GM12878 (cell line): ENCODE measurements at regions not wholly inside any gene's neighbourhood (a gene's known extent, or its start where the extent isn't known, plus 50 kb on each side); places are given as distances from the start of the nearest gene placed in this dataset.

Experiments used
- HDGF ChIP-seq: fragments of 450-650 bp; IDR thresholded peaks from 2 replicates; pipeline ENCODE4 v1.6.1; 2016; ENCODE audit warnings: antibody characterized with exemption
- MEF2B ChIP-seq: fragments of 450-650 bp; IDR thresholded peaks from 2 replicates; pipeline ENCODE4 v1.6.1; 2018; ENCODE audit warnings: mild to moderate bottlenecking, moderate library complexity; ENCODE audit not compliant: partially characterized antibody, poor library complexity, severe bottlenecking
- PAX8 ChIP-seq: fragments of 450-650 bp; IDR thresholded peaks from 2 replicates; pipeline ENCODE4 v1.6.1; 2017; ENCODE audit warnings: mild to moderate bottlenecking, moderate library complexity
- POU2F2 ChIP-seq: IDR thresholded peaks from 3 replicates; pipeline ENCODE4 v1.6.1; 2011; ENCODE audit warnings: low read depth, mild to moderate bottlenecking, low read length, borderline replicate concordance
- RUNX3 ChIP-seq: IDR thresholded peaks from 2 replicates; pipeline ENCODE4 v1.6.1; 2012; ENCODE audit warnings: low read length, inconsistent platforms
- SMARCA5 ChIP-seq: fragments of 450-650 bp; IDR thresholded peaks from 2 replicates; pipeline ENCODE4 v1.6.1; 2017; ENCODE audit warnings: mild to moderate bottlenecking
- ZBTB11 ChIP-seq: fragments of 450-650 bp; formaldehyde crosslinking; IDR thresholded peaks from 2 replicates; pipeline ENCODE4 v1.5.0; 2022; ENCODE audit warnings: mild to moderate bottlenecking, missing genetic modification characterization
- ZBTB40 ChIP-seq: fragments of 450-650 bp; IDR thresholded peaks from 2 replicates; pipeline ENCODE4 v1.6.1; 2016; ENCODE audit warnings: mild to moderate bottlenecking, moderate library complexity, borderline replicate concordance
- ZSCAN29 ChIP-seq: fragments of 450-650 bp; IDR thresholded peaks from 2 replicates; pipeline ENCODE4 v1.6.1; 2017; ENCODE audit warnings: mild to moderate bottlenecking, moderate library complexity
- TF ChIP-seq, protein P1 (sequence below): IDR thresholded peaks from 2 replicates; pipeline ENCODE4 v1.6.1; 2011; ENCODE audit warnings: low read depth, mild to moderate bottlenecking, low read length, moderate library complexity, borderline replicate concordance; ENCODE audit errors: extremely low read depth
- TF ChIP-seq, protein P2 (sequence below): fragments of 450-650 bp; IDR thresholded peaks from 2 replicates; pipeline ENCODE4 v1.6.1; 2018; ENCODE audit warnings: borderline replicate concordance, mild to moderate bottlenecking; ENCODE audit not compliant: partially characterized antibody
- TF ChIP-seq, protein P3 (sequence below): IDR thresholded peaks from 2 replicates; pipeline ENCODE4 v1.6.1; 2012; ENCODE audit warnings: low read depth, low read length, improper control_type of control experiment

- TF ChIP-seq ZBTB11 (CRISPR knock-in tag): no peak
- TF ChIP-seq, protein P1, sequence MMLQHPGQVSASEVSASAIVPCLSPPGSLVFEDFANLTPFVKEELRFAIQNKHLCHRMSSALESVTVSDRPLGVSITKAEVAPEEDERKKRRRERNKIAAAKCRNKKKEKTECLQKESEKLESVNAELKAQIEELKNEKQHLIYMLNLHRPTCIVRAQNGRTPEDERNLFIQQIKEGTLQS: no peak
- TF ChIP-seq, protein P2, sequence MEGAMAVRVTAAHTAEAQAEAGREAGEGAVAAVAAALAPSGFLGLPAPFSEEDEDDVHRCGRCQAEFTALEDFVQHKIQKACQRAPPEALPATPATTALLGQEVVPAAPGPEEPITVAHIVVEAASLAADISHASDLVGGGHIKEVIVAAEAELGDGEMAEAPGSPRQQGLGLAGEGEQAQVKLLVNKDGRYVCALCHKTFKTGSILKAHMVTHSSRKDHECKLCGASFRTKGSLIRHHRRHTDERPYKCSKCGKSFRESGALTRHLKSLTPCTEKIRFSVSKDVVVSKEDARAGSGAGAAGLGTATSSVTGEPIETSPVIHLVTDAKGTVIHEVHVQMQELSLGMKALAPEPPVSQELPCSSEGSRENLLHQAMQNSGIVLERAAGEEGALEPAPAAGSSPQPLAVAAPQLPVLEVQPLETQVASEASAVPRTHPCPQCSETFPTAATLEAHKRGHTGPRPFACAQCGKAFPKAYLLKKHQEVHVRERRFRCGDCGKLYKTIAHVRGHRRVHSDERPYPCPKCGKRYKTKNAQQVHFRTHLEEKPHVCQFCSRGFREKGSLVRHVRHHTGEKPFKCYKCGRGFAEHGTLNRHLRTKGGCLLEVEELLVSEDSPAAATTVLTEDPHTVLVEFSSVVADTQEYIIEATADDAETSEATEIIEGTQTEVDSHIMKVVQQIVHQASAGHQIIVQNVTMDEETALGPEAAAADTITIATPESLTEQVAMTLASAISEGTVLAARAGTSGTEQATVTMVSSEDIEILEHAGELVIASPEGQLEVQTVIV: no peak
- no peak for TF ChIP-seq HDGF
- no peak for TF ChIP-seq ZSCAN29
- TF ChIP-seq POU2F2: no peak
- TF ChIP-seq, protein P3, sequence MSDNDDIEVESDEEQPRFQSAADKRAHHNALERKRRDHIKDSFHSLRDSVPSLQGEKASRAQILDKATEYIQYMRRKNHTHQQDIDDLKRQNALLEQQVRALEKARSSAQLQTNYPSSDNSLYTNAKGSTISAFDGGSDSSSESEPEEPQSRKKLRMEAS: no peak
- peak; percentile 74 for TF ChIP-seq MEF2B
- no peak for TF ChIP-seq PAX8
- 0 out of 2 replicates have a peak, but pooled peaks have one; percentile 20 for TF ChIP-seq RUNX3
- TF ChIP-seq SMARCA5: no peak
- TF ChIP-seq ZBTB40: no peak
These were observed 387.1 kb upstream of the IZUMO3 start (continued) for GRCh38 chr9:24932785-24933184.
